Spleen (tissue), 7 donors: ENCODE measurements at regions not wholly inside any gene's neighbourhood (a gene's known extent, or its start where the extent isn't known, plus 50 kb on each side); places are given as distances from the start of the nearest gene placed in this dataset.

Source experiments
- CTCF ChIP-seq, 11 experiments: fragments of 200-600 bp in 7 of 11; fragments of 450-650 bp in 4 of 11; sonication (generic) in 4 of 11; IDR thresholded peaks in 8 of 11; conservative IDR thresholded peaks in 3 of 11; 1 replicate in 7 of 11; 2 replicates in 4 of 11; pipeline versions ENCODE4 v1.4.0 to v1.8.0; 2016 to 2021; ENCODE audit warnings: antibody characterized with exemption in 11 of 11, inconsistent platforms in 4 of 11, mild to moderate bottlenecking in 1 of 11
- POLR2A ChIP-seq, 3 donors: fragments of 450-650 bp; IDR thresholded peaks; one replicate each; pipeline ENCODE4 v1.5.1; 2017; ENCODE audit warnings: antibody characterized with exemption in 3 of 3, mild to moderate bottlenecking in 1 of 3
- donor health status: DM: no; HTN: no; CAD: no; lungs with moderate emphysema.
- donor health status: DM: no; HTN: no; CAD: no.
- donor health status: DM: no; HTN: no; CAD: no.

- TF ChIP-seq CTCF (IDR thresholded peaks at IDR 0.05 in 8 of 11, conservative IDR thresholded peaks at IDR 0.05 in 3 of 11), result no peak
- no peak for TF ChIP-seq POLR2A (IDR thresholded peaks at IDR 0.05)
Observed at GRCh38 chr5:23257656-23258055, 249.8 kb upstream of the PRDM9 start.
